ENCODE measurements at regions not wholly inside any gene's neighbourhood (a gene's known extent, or its start where the extent isn't known, plus 50 kb on each side); places are given as distances from the start of the nearest gene placed in this dataset.

- H3K36me3 Mint-ChIP-seq, result no peaks in the 10 kb centered on the region
- H3K27ac ChIP-seq (ENCODE audit: low read depth, low read length), result no peak overlapping the region
- no peaks in the 10 kb centered on the region for H3K27me3 ChIP-seq (ENCODE audit: insufficient read depth, low read length)
- no peaks in the 10 kb centered on the region for H3K36me3 ChIP-seq (ENCODE audit: insufficient read depth, low read length)
- no peaks in the 10 kb centered on the region for H3K4me1 Mint-ChIP-seq
- no peaks in the 10 kb centered on the region for H3K27me3 Mint-ChIP-seq
- no peak overlapping the region for H3K27ac Mint-ChIP-seq
- H3K4me3 ChIP-seq (ENCODE audit: low read length in 2 of 2), result no peak overlapping the region
- H3K4me3 Mint-ChIP-seq, result no peak overlapping the region
- peaks cover 0 to 6% (median 0%) of the 10 kb centered on the region in 8 donors for H3K9me3 Mint-ChIP-seq
- no peak for DNase-seq
- POLR2A ChIA-PET (ENCODE audit: partially characterized antibody), result no interaction called here
- H3K9me3 ChIP-seq (ENCODE audit: control insufficient read depth in 1 of 2, low read length in 2 of 2), result no peaks in the 10 kb centered on the region
- intact Hi-C loops (cut with micrococcal nuclease), result no loop called here
- H3K4me1 ChIP-seq (ENCODE audit: insufficient read depth, low read length), result no peaks in the 10 kb centered on the region
- CTCF ChIA-PET (ENCODE audit: partially characterized antibody), result no interaction called here
These were observed 988.3 kb upstream of the LRFN5 start for GRCh38 chr14:40618225-40618898.

- intact Hi-C loops (cut with micrococcal nuclease), result no loop called here
- Histone ChIP-seq H3K9me3 (ENCODE audit: control insufficient read depth in 1 of 2, low read length in 2 of 2) (no peaks in the 10 kb centered on the region), H3K27ac (ENCODE audit: low read depth, low read length) (no peak overlapping the region), H3K27me3 (ENCODE audit: insufficient read depth, low read length) (no peaks in the 10 kb centered on the region), H3K4me1 (ENCODE audit: insufficient read depth, low read length) (no peaks in the 10 kb centered on the region), H3K4me3 (ENCODE audit: low read length in 2 of 2) (no peak overlapping the region), H3K36me3 (ENCODE audit: insufficient read depth, low read length) (no peaks in the 10 kb centered on the region)
- ChIA-PET POLR2A (ENCODE audit: partially characterized antibody) (no interaction called here), CTCF (ENCODE audit: partially characterized antibody) (no interaction called here)
- no peak for DNase-seq
- Mint-ChIP-seq H3K4me1 (no peaks in the 10 kb centered on the region), H3K36me3 (no peaks in the 10 kb centered on the region), H3K27ac (no peak overlapping the region), H3K9me3 (peaks cover 0 to 8% (median 0%) of the 10 kb centered on the region in 8 donors), H3K27me3 (no peaks in the 10 kb centered on the region), H3K4me3 (no peak overlapping the region)
These were observed 990.1 kb upstream of the LRFN5 start for GRCh38 chr14:40616579-40616978.

GRCh38 chr14:40601063-40601462 lies 1005.6 kb upstream of the LRFN5 start:
- Mint-ChIP-seq H3K27me3 (no peaks in the 10 kb centered on the region), H3K36me3 (no peaks in the 10 kb centered on the region), H3K27ac (no peak overlapping the region), H3K9me3 (peaks cover 0 to 6% (median under 1%) of the 10 kb centered on the region in 8 donors), H3K4me1 (no peaks in the 10 kb centered on the region), H3K4me3 (no peak overlapping the region)
- intact Hi-C loops (cut with micrococcal nuclease), result no loop called here
- ChIA-PET CTCF (ENCODE audit: partially characterized antibody) (no interaction called here), POLR2A (ENCODE audit: partially characterized antibody) (no interaction called here)
- H3K36me3 ChIP-seq (ENCODE audit: insufficient read depth, low read length), result no peaks in the 10 kb centered on the region
- no peaks in the 10 kb centered on the region for H3K27me3 ChIP-seq (ENCODE audit: insufficient read depth, low read length)
- no peaks in the 10 kb centered on the region for H3K9me3 ChIP-seq (ENCODE audit: control insufficient read depth in 1 of 2, low read length in 2 of 2)
- H3K4me3 ChIP-seq (ENCODE audit: low read length in 2 of 2), result no peak overlapping the region
- DNase-seq, result no peak
- H3K4me1 ChIP-seq (ENCODE audit: insufficient read depth, low read length), result no peaks in the 10 kb centered on the region
- H3K27ac ChIP-seq (ENCODE audit: low read depth, low read length), result no peak overlapping the region

DNA sequence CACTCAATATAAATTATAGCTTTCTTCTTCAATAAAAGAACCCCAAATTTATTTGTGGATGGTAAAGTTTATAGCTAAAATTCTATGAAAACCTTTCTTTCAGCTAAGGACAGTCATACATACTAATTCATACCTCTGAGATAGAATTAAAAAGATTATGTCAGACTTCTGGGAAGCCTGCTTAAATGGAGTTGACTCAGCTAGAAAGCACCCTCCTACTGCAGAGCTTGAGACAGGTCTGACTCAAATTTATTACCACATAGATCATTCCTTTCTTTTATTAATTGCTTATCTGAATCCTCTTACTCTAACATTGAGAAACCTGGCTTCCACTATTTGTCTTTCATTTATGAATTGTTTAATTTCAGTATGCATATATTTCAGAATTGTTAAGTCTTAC lies 1007.0 kb upstream of the LRFN5 start:
- Mint-ChIP-seq H3K4me3 (no peak overlapping the region), H3K27me3 (no peaks in the 10 kb centered on the region), H3K9me3 (peaks cover 0 to 5% (median 0%) of the 10 kb centered on the region in 8 donors), H3K27ac (no peak overlapping the region), H3K36me3 (no peaks in the 10 kb centered on the region), H3K4me1 (no peaks in the 10 kb centered on the region)
- Histone ChIP-seq H3K27ac (ENCODE audit: low read depth, low read length) (no peak overlapping the region), H3K36me3 (ENCODE audit: insufficient read depth, low read length) (no peaks in the 10 kb centered on the region), H3K4me3 (ENCODE audit: low read length in 2 of 2) (no peak overlapping the region), H3K27me3 (ENCODE audit: insufficient read depth, low read length) (no peaks in the 10 kb centered on the region), H3K9me3 (ENCODE audit: control insufficient read depth in 1 of 2, low read length in 2 of 2) (no peaks in the 10 kb centered on the region), H3K4me1 (ENCODE audit: insufficient read depth, low read length) (no peaks in the 10 kb centered on the region)
- ChIA-PET POLR2A (ENCODE audit: partially characterized antibody) (no interaction called here), CTCF (ENCODE audit: partially characterized antibody) (no interaction called here)
- intact Hi-C loops (cut with micrococcal nuclease), result no loop called here
- DNase-seq, result no peak

DNA sequence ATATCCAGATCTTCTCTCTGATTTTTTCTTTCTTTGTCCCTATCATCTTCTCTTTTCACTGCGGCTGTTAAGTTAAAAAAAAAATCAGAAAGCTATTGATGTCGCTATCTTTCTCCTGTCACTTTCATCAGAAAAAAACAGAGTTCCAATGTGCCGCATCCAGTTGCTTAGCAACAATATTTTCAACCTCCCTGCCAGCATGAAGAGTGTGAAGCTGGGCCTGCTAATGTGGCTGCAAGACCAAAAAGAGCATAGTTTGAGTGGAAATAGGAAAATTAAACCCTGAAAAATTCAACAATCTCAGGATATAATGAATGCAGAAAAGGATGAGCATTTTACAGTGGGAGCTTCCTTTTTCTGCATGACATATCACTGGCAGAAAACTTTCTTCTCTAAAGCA lies 1025.4 kb upstream of the LRFN5 start:
- no peak overlapping the region for H3K4me3 Mint-ChIP-seq
- ChIA-PET CTCF (ENCODE audit: partially characterized antibody) (no interaction called here), POLR2A (ENCODE audit: partially characterized antibody) (no interaction called here)
- H3K4me1 Mint-ChIP-seq, result no peaks in the 10 kb centered on the region
- H3K36me3 Mint-ChIP-seq, result no peaks in the 10 kb centered on the region
- no peak for DNase-seq
- no peaks in the 10 kb centered on the region for H3K9me3 ChIP-seq (ENCODE audit: control insufficient read depth in 1 of 2, low read length in 2 of 2)
- no peaks in the 10 kb centered on the region for H3K27me3 ChIP-seq (ENCODE audit: insufficient read depth, low read length)
- H3K27me3 Mint-ChIP-seq, result no peaks in the 10 kb centered on the region
- H3K27ac ChIP-seq (ENCODE audit: low read depth, low read length), result no peak overlapping the region
- intact Hi-C loops (cut with micrococcal nuclease), result no loop called here
- no peaks in the 10 kb centered on the region for H3K36me3 ChIP-seq (ENCODE audit: insufficient read depth, low read length)
- peaks cover 0 to 5% (median 0%) of the 10 kb centered on the region in 8 donors for H3K9me3 Mint-ChIP-seq
- H3K27ac Mint-ChIP-seq, result no peak overlapping the region
- H3K4me3 ChIP-seq (ENCODE audit: low read length in 2 of 2), result no peak overlapping the region
- H3K4me1 ChIP-seq (ENCODE audit: insufficient read depth, low read length), result no peaks in the 10 kb centered on the region

GRCh38 chr14:40576880-40577478 lies 1029.7 kb upstream of the LRFN5 start:
- Mint-ChIP-seq H3K36me3 (no peaks in the 10 kb centered on the region), H3K27ac (no peak overlapping the region), H3K4me1 (no peaks in the 10 kb centered on the region), H3K9me3 (peaks cover 0 to 7% (median 2%) of the 10 kb centered on the region in 8 donors), H3K4me3 (no peak overlapping the region), H3K27me3 (no peaks in the 10 kb centered on the region)
- DNase-seq, result no peak
- H3K4me3 ChIP-seq (ENCODE audit: low read length in 2 of 2), result no peak overlapping the region
- H3K27me3 ChIP-seq (ENCODE audit: insufficient read depth, low read length), result no peaks in the 10 kb centered on the region
- no peak overlapping the region for H3K27ac ChIP-seq (ENCODE audit: low read depth, low read length)
- H3K9me3 ChIP-seq (ENCODE audit: control insufficient read depth in 1 of 2, low read length in 2 of 2), result no peaks in the 10 kb centered on the region
- POLR2A ChIA-PET (ENCODE audit: partially characterized antibody), result no interaction called here
- H3K36me3 ChIP-seq (ENCODE audit: insufficient read depth, low read length), result no peaks in the 10 kb centered on the region
- intact Hi-C loops (cut with micrococcal nuclease), result no loop called here
- no peaks in the 10 kb centered on the region for H3K4me1 ChIP-seq (ENCODE audit: insufficient read depth, low read length)
- CTCF ChIA-PET (ENCODE audit: partially characterized antibody), result no interaction called here

GRCh38 chr14:40574780-40575179 lies 1031.9 kb upstream of the LRFN5 start:
- Mint-ChIP-seq H3K9me3 (peaks cover 0 to 7% (median under 1%) of the 10 kb centered on the region in 8 donors), H3K36me3 (no peaks in the 10 kb centered on the region), H3K27me3 (no peaks in the 10 kb centered on the region), H3K27ac (no peak overlapping the region), H3K4me3 (no peak overlapping the region), H3K4me1 (no peaks in the 10 kb centered on the region)
- Histone ChIP-seq H3K36me3 (ENCODE audit: insufficient read depth, low read length) (no peaks in the 10 kb centered on the region), H3K9me3 (ENCODE audit: control insufficient read depth in 1 of 2, low read length in 2 of 2) (no peaks in the 10 kb centered on the region), H3K27ac (ENCODE audit: low read depth, low read length) (no peak overlapping the region), H3K4me1 (ENCODE audit: insufficient read depth, low read length) (no peaks in the 10 kb centered on the region), H3K27me3 (ENCODE audit: insufficient read depth, low read length) (no peaks in the 10 kb centered on the region), H3K4me3 (ENCODE audit: low read length in 2 of 2) (no peak overlapping the region)
- DNase-seq, result no peak
- CTCF ChIA-PET (ENCODE audit: partially characterized antibody), result no interaction called here
- POLR2A ChIA-PET (ENCODE audit: partially characterized antibody), result no interaction called here
- intact Hi-C loops (cut with micrococcal nuclease), result no loop called here

All from CD4-positive, alpha-beta memory T cell (primary cell).